Middle frontal gyrus (tissue), 1 donor: ENCODE measurements at regions not wholly inside any gene's neighbourhood (a gene's known extent, or its start where the extent isn't known, plus 50 kb on each side); places are given as distances from the start of the nearest gene placed in this dataset.
A peak's percentile ranks its signal among the peaks of the same experiment; 100 is the strongest.

Experiments
- DNase-seq: peaks from one replicate; pipeline ENCODE4 v3.0.0-alpha.2; 2015; ENCODE audit warnings: low spot score; ENCODE audit errors: extremely low spot score

GRCh38 chr4:56286763-56287162 is 100.5 kb downstream of the AASDH start:
- no peak for DNase-seq

- no peak for DNase-seq
These were observed 103.9 kb downstream of the AASDH start for GRCh38 chr4:56283375-56283774.

- DNase-seq: peak; percentile 4
These were observed 105.3 kb downstream of the AASDH start for GRCh38 chr4:56282004-56282403.

DNA sequence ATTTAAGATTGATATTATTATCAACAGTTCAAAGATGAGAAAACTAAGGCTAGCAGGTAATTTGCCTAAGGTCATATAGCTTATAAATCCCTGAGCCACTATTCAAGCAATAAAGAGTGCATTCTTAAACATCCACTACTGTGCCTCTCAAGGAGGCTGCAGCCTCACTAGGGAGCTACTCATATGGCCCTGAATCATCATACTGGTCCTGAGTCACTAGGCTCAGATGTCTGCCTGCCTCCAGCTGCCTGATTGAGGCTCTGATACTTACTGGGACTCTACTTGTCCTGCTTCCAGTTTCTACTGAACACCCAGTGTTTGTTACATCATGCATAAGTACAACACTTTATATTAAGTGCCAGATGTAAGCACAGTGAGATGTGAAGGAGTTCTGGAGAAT is 110.7 kb downstream of the AASDH start:
- no peak for DNase-seq

- no peak for DNase-seq
These were observed 113.9 kb downstream of the AASDH start for GRCh38 chr4:56273391-56273790.

- DNase-seq: no peak
These were observed 114.4 kb downstream of the AASDH start for GRCh38 chr4:56272927-56273326.

DNA sequence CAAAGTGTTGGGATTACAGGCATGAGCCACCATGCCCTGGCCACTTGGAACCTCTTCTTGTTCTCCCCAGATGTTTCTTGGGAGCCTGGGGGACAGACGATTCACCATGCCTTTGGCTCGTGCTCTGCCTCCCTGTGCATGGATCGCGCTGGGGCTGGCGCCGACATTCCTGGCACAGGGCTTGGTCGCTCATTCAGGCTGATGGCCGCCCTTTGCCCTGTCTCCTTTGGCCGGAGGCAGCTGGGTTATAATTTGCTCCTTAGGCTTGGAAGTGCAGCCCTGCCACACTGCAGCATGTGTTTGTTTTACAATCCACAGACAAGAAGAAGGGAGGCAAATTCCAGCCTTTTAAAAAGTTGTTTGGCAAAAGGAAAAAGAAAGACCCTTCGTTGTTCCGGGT is 115.3 kb downstream of the AASDH start:
- DNase-seq: no peak

GRCh38 chr4:56271131-56271530 is 116.2 kb downstream of the AASDH start:
- DNase-seq: no peak

DNA sequence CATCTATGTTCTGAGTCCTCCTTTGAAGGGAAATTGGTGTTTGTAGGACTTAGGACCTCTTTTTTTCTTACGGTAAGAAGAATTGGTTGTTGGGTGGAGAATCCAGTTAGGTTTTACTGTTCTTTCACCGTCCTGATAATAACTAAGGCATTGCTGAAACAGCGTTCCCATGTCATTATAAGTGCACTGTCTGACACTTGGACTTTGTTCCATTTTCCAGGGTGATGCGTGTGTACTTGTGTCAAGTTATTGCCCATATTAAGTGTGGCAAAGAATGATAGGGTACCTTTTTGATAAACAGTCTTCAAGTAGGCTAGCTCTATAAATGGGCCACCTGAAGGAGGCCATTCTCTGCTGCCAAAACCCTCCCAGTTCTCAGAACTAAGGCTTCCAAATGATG is 119.7 kb downstream of the AASDH start:
- DNase-seq: no peak

GRCh38 chr4:56264873-56265272 is 122.4 kb downstream of the AASDH start:
- no peak for DNase-seq

- no peak for DNase-seq
These were observed 126.3 kb downstream of the AASDH start for GRCh38 chr4:56261027-56261426.

DNA sequence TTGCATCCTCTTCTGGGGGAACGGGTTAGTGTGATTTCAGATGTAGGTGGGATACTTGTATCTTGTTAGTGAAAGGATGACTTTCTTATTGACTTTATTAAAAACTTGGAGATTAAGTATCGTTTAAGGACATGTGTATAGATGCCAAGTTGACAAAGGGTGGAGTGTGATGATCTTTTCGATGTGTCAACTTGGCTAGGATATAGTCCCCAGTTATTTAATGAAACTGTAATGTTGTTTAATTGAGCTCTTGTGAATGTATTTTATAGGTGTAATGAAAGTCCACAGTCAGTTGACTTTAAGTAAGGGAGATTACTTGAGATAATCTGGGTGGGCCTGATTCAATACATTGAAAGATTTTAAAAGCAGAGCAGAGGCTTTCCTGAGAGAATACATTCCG is 127.0 kb downstream of the AASDH start:
- no peak for DNase-seq

GRCh38 chr4:56259655-56260054 is 127.6 kb downstream of the AASDH start:
- DNase-seq: no peak

DNA sequence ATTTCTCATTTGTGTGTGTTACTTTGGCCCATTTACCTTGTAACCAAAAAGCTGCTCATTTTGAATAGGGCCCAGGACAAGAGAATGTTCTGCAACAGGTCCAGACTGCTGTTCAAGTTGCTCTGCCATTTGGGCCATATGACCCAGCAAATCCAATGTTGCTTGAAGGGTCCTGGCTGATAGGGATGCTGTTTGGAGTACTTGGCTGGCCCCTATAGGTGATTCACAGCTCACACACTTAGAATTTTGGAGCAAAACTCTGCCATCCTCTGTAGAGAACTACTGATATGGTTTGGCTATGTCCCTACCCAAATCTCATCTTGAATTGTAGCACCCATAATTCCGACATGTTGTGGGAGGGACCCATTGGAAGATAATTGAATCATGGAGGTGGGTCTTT is 131.5 kb downstream of the AASDH start:
- DNase-seq: no peak

DNA sequence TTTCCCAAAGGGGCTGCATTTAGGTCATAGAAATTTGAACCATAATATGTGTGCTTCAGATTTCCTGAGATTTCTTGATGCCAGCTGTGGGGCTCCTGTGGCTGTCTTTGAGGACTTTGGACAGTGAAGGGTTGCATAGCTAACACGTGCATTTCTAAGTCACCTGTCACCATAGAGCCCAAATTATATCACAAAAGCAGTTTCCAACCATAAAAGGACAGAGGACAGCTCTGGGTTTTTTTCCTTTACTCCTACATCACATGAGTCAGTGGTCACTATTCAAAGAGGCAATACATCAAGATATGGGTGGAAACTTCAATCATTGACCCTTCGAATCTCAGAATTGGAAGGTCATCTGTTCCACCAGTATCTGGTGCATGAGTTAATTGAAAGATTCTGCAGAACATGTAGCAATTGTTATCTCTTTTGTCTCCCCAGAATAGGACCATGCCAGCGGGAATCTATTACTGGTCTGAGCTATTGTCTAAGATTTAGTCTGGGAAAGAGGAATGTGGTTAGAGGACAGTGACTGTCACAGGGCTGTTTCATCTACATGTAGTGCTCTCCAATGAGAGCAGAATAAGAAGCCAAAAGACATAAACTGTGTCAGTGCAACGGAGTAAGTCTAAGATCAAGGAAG is 133.5 kb downstream of the AASDH start:
- no peak for DNase-seq

- DNase-seq: no peak
These were observed 134.6 kb downstream of the AASDH start for GRCh38 chr4:56252561-56253152.

GRCh38 chr4:56251556-56251955 is 135.7 kb downstream of the AASDH start:
- no peak for DNase-seq

DNA sequence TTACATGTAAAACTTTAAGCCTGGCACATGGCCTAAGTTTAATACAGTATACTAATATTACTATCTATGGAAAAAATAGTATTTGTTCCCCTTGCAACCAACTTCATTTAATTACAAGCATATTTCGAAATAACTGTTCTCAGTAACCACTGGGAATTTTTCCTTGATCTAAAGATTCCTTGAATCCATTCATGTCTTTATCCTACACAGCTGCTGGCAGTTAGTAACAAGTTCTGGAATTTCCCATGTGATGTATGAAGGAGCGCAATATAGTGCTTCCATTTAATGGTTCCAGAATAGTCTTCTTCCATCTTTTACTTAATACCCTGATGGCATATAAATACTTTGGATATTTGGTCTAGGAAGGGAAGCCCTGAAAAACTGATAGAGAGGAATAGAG is 136.5 kb downstream of the AASDH start:
- no peak for DNase-seq

DNA sequence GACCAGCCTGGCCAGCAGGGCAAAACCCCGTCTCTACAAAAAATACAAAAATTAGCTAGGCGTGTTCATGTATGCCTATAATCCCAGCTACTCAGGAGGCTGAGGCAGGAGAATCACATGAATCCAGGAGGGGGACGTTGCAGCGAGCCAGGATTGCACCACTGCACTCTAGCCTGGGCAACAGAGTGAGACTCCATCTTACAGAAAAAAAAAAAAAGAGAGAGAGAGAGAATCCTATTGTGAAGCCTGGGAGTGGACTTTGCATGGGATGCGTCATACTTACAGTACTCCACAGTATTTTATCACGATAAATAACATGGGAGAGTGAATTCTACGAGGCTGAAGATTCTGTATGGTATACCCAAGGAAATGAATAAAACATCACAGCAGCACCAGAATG is 139.6 kb downstream of the AASDH start:
- DNase-seq: no peak

DNA sequence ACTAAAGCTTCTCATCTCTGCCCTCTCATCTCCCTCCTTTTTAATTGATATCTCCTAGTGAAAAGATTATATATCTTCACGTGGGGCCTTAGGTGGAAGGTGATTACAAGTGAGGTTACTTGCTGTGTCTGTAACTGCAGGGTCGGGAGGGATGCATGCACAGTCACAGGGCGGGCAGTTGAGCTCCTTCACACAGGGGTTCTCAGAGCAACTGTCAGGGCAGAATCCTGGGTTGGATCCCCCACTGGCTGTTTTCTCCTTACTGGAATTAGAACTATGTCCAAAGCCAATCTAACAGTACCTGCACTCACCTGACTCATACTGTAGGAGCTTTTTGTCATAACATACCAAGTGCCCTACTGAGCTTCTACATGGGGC is 141.1 kb downstream of the AASDH start:
- DNase-seq: no peak

GRCh38 chr4:56245547-56246232 is 141.6 kb downstream of the AASDH start:
- DNase-seq: no peak

DNA sequence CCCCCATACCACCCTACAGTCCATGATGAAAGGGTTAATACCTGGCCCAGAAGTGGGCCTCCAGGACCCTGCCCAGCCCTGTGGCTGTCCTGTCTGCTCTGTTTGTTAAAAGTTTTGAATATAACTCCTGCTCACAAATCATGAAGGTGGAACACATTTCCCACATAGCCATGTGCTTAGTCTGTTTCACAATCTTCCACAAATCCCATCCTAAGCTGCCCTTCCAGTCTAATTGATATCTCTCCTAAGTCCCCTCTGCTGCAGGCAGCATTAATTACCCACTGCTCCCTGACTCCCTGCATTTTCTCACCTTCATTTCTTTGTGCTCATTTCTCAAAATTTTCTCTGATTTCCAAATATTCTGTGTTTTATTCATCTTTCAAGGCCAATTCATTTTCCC is 142.6 kb downstream of the AASDH start:
- no peak for DNase-seq

DNA sequence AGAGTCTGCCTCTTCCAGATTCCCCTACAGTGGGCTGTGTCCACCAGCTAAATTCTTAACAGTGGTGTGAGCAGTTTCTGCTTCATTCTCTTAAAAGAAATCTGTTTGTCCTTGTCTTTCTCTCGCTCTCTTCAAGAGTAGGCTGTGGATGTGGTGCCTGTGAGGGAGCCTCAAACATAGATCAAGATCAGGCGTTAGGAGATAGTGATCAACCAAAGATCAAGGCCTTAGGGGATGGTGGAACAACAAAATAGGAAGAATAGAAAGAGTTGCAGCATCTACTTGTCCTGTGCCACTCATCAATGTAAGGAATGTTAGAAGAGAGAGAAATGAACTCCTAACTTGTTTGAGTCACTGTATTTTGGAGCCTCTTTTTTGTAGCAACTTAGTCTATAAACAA is 144.2 kb downstream of the AASDH start:
- no peak for DNase-seq
